MM.1S (cell line): ENCODE measurements at regions not wholly inside any gene's neighbourhood (a gene's known extent, or its start where the extent isn't known, plus 50 kb on each side); places are given as distances from the start of the nearest gene placed in this dataset.

Experiments
- DNase-seq: peaks from one replicate; pipeline ENCODE4 v3.0.0-alpha.2; 2015
- H2AFZ ChIP-seq: fragments of 300-600 bp; sonication (generic); 2 replicates; pipeline ENCODE4 v1.6.0; 2016; ENCODE audit warnings: antibody characterized with exemption, low read length
- H3F3A ChIP-seq: fragments of 300-600 bp; sonication (generic); 2 replicates; pipeline ENCODE4 v1.6.1; 2016; ENCODE audit warnings: mild to moderate bottlenecking, antibody characterized with exemption, low read length, moderate library complexity, mixed read lengths; ENCODE audit not compliant: insufficient read depth
- H3K27ac ChIP-seq: fragments of 300-600 bp; sonication (generic); 2 replicates; pipeline ENCODE4 v1.5.1; 2016; ENCODE audit warnings: mild to moderate bottlenecking, low read length
- H3K27me3 ChIP-seq: fragments of 300-600 bp; sonication (generic); replicated peaks from 2 replicates; pipeline ENCODE4 v1.6.0; 2016; ENCODE audit warnings: low read length; ENCODE audit not compliant: insufficient read depth
- H3K36me3 ChIP-seq: fragments of 300-600 bp; sonication (generic); replicated peaks from 2 replicates; pipeline ENCODE4 v1.6.1; 2016; ENCODE audit warnings: mild to moderate bottlenecking, low read length, mixed read lengths; ENCODE audit not compliant: insufficient read depth
- H3K4me1 ChIP-seq: fragments of 300-600 bp; sonication (generic); 2 replicates; pipeline ENCODE4 v1.6.1; 2016; ENCODE audit warnings: low read length, mixed read lengths
- H3K4me2 ChIP-seq: fragments of 300-600 bp; sonication (generic); 2 replicates; pipeline ENCODE4 v1.6.0; 2016; ENCODE audit warnings: low read depth, low read length
- H3K4me3 ChIP-seq: fragments of 300-600 bp; sonication (generic); 2 replicates; pipeline ENCODE4 v1.5.1; 2016; ENCODE audit warnings: low read length, mixed read lengths
- H3K79me2 ChIP-seq: fragments of 300-600 bp; sonication (generic); 2 replicates; pipeline ENCODE4 v1.6.1; 2016; ENCODE audit warnings: mixed run types, low read length, mixed read lengths
- H3K9ac ChIP-seq: fragments of 300-600 bp; sonication (generic); 2 replicates; pipeline ENCODE4 v1.6.1; 2016; ENCODE audit warnings: low read length, mixed read lengths
- H3K9me2 ChIP-seq: fragments of 300-600 bp; sonication (generic); replicated peaks from 2 replicates; pipeline ENCODE4 v1.6.1; 2016; ENCODE audit warnings: mild to moderate bottlenecking, low read length, mixed read lengths; ENCODE audit not compliant: insufficient read depth
- H3K9me3 ChIP-seq: fragments of 300-600 bp; sonication (generic); replicated peaks from 2 replicates; pipeline ENCODE4 v1.6.1; 2016; ENCODE audit warnings: mild to moderate bottlenecking, low read length, mixed read lengths; ENCODE audit not compliant: insufficient read depth
- H4K20me1 ChIP-seq: fragments of 300-600 bp; sonication (generic); 2 replicates; pipeline ENCODE4 v1.6.1; 2016; ENCODE audit warnings: mild to moderate bottlenecking, low read length, moderate library complexity, mixed read lengths; ENCODE audit not compliant: insufficient read depth
- EZH2 ChIP-seq: fragments of 300-600 bp; sonication (generic); optimal IDR thresholded peaks from 2 replicates; pipeline ENCODE3; 2017; ENCODE audit warnings: low read depth, mild to moderate bottlenecking, antibody characterized with exemption, low read length, mixed read lengths
- EZH2phosphoT487 ChIP-seq: fragments of 300-600 bp; sonication (generic); IDR thresholded peaks from 2 replicates; pipeline ENCODE4 v1.6.1; 2018; ENCODE audit warnings: antibody characterized with exemption, low read length
- TF ChIP-seq, protein P1 (sequence below): fragments of 300-600 bp; sonication (generic); IDR thresholded peaks from 2 replicates; pipeline ENCODE4 v1.5.1; 2016; ENCODE audit warnings: antibody characterized with exemption, low read length, mixed read lengths

- Histone ChIP-seq H3K27ac (no peak overlapping the region), H3K27me3 (no peaks in the 10 kb centered on the region), H3K9me2 (no peaks in the 10 kb centered on the region)
Observed at GRCh38 chr4:187160486-187160885, 436.8 kb upstream of the FAT1 start.

DNA sequence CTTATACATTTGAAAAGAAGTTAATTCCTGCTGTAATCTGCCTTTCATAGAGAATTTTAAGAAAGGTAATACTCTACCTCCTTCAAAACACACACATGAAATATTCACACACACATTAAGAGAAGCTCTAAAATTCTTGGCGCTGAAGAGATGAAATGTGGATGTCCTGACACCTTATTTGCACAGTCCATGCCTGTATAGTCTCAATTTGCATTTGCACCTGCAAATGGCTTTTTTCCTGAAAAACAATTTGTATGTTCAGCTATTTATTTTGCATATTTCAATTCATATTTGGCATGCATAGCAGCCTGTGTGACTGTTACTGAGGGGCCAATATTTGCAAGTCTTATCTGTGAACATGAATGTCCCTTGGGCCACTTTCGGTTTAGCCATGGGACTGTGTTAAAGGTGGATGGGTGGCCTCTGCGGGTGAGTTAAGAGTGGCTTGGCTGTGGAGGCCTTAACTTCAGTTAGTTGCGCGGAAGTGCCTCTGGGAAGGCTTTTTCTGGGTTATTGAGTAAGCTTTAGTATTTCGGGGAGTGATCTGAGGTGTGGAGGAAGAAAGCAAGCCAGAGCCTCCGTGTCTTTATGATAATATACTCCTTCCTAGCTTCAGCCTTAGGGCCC lies 443.3 kb upstream of the FAT1 start:
- no peak overlapping the region for H3K27ac ChIP-seq
- no peaks in the 10 kb centered on the region for H3K9me3 ChIP-seq
- H3K27me3 ChIP-seq = no peaks in the 10 kb centered on the region
- H3K4me1 ChIP-seq = no peaks in the 10 kb centered on the region
- no peaks in the 10 kb centered on the region for H3F3A ChIP-seq
- no peak overlapping the region for H2AFZ ChIP-seq
- no peak for DNase-seq
- H3K4me2 ChIP-seq = no peak overlapping the region
- H3K4me3 ChIP-seq = no peak overlapping the region
- TF ChIP-seq EZH2 (no peak), EZH2phosphoT487 (no peak)
- TF ChIP-seq, protein P1, sequence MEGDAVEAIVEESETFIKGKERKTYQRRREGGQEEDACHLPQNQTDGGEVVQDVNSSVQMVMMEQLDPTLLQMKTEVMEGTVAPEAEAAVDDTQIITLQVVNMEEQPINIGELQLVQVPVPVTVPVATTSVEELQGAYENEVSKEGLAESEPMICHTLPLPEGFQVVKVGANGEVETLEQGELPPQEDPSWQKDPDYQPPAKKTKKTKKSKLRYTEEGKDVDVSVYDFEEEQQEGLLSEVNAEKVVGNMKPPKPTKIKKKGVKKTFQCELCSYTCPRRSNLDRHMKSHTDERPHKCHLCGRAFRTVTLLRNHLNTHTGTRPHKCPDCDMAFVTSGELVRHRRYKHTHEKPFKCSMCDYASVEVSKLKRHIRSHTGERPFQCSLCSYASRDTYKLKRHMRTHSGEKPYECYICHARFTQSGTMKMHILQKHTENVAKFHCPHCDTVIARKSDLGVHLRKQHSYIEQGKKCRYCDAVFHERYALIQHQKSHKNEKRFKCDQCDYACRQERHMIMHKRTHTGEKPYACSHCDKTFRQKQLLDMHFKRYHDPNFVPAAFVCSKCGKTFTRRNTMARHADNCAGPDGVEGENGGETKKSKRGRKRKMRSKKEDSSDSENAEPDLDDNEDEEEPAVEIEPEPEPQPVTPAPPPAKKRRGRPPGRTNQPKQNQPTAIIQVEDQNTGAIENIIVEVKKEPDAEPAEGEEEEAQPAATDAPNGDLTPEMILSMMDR = no peak
- H3K9me2 ChIP-seq = no peaks in the 10 kb centered on the region
- no peak overlapping the region for H3K9ac ChIP-seq
- no peaks in the 10 kb centered on the region for H3K36me3 ChIP-seq
- no peaks in the 10 kb centered on the region for H4K20me1 ChIP-seq
- no peaks in the 10 kb centered on the region for H3K79me2 ChIP-seq

More at GRCh38 chr4:187160486-187160885, 436.8 kb upstream of the FAT1 start:
- Histone ChIP-seq H3K4me3 (no peak overlapping the region), H2AFZ (no peak overlapping the region), H3K4me1 (no peaks in the 10 kb centered on the region), H3K9me3 (no peaks in the 10 kb centered on the region), H3K36me3 (no peaks in the 10 kb centered on the region), H3K9ac (no peak overlapping the region), H3K79me2 (no peaks in the 10 kb centered on the region), H3F3A (no peaks in the 10 kb centered on the region), H3K4me2 (no peak overlapping the region), H4K20me1 (no peaks in the 10 kb centered on the region)
- DNase-seq = no peak
- no peak for TF ChIP-seq EZH2phosphoT487
- no peak for TF ChIP-seq EZH2
- TF ChIP-seq, protein P1 = no peak

- Histone ChIP-seq H3K9me3 (no peaks in the 10 kb centered on the region), H3K4me2 (no peak overlapping the region), H4K20me1 (no peaks in the 10 kb centered on the region), H3K9ac (no peak overlapping the region), H3K27me3 (no peaks in the 10 kb centered on the region), H2AFZ (no peak overlapping the region), H3K4me3 (no peak overlapping the region), H3K36me3 (no peaks in the 10 kb centered on the region), H3K27ac (no peak overlapping the region), H3K9me2 (no peaks in the 10 kb centered on the region), H3F3A (no peaks in the 10 kb centered on the region), H3K79me2 (no peaks in the 10 kb centered on the region), H3K4me1 (no peaks in the 10 kb centered on the region)
- DNase-seq = no peak
- TF ChIP-seq EZH2phosphoT487 (no peak), EZH2 (no peak)
- TF ChIP-seq, protein P1 = no peak
Observed at GRCh38 chr4:187171706-187172339, 448.2 kb upstream of the FAT1 start.
